Liver (tissue), 3 donors: ENCODE measurements at regions not wholly inside any gene's neighbourhood (a gene's known extent, or its start where the extent isn't known, plus 50 kb on each side); places are given as distances from the start of the nearest gene placed in this dataset.

ENCODE experiments used
- TAF1 ChIP-seq: conservative IDR thresholded peaks from 2 replicates; pipeline ENCODE4 v1.6.1; 2016; ENCODE audit warnings: antibody characterized with exemption, mild to moderate bottlenecking
- TF ChIP-seq, protein P1 (sequence below): fragments of 150-350 bp; IDR thresholded peaks from 2 replicates; pipeline ENCODE4 v1.5.1; 2017; ENCODE audit warnings: improper control_type of control experiment, low read depth, low read length; ENCODE audit not compliant: missing input control
- donor health status: healthy.
- donor health status: healthy.

DNA sequence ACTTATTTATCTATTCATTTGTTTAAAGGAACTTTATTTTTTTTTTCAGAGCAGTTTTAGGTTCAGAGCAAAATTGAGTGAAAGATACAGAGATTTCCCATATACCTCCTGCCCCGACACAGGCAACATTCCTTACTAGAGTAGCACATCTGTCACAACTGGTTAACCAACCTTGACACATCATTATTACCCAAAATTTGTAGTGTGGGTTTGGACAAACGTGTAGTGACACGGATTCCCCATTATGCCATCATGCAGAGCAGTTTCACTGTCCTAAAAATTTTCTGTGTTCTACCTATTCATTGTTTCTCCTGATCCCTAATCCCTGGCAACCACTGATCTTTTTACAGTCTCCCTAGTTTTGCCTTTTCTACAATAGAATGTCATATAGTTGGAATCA is 57.3 kb upstream of the LHFPL2 start:
- TF ChIP-seq, protein P1, sequence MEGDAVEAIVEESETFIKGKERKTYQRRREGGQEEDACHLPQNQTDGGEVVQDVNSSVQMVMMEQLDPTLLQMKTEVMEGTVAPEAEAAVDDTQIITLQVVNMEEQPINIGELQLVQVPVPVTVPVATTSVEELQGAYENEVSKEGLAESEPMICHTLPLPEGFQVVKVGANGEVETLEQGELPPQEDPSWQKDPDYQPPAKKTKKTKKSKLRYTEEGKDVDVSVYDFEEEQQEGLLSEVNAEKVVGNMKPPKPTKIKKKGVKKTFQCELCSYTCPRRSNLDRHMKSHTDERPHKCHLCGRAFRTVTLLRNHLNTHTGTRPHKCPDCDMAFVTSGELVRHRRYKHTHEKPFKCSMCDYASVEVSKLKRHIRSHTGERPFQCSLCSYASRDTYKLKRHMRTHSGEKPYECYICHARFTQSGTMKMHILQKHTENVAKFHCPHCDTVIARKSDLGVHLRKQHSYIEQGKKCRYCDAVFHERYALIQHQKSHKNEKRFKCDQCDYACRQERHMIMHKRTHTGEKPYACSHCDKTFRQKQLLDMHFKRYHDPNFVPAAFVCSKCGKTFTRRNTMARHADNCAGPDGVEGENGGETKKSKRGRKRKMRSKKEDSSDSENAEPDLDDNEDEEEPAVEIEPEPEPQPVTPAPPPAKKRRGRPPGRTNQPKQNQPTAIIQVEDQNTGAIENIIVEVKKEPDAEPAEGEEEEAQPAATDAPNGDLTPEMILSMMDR = no peak
- TF ChIP-seq TAF1 = no peak
